CD4-positive, alpha-beta T cell (primary cell): ENCODE measurements at regions not wholly inside any gene's neighbourhood (a gene's known extent, or its start where the extent isn't known, plus 50 kb on each side); places are given as distances from the start of the nearest gene placed in this dataset.

ENCODE experiments used
- ATAC-seq: fragments of 200-7000 bp; cut with Tn5 transposase; one replicate; pipeline ENCODE4 v1.10.0; 2022; ENCODE audit warnings: mild to moderate bottlenecking; ENCODE audit not compliant: poor library complexity
- CTCF ChIA-PET: fragments of 350-600 bp; sonication (Branson Sonifier 250); formaldehyde crosslinking; loops from one replicate; lab custom pipeline; 2021; ENCODE audit warnings: antibody characterized with exemption, inconsistent platforms; lab: Charles Lee
- POLR2A ChIA-PET: fragments of 350-600 bp; sonication (Branson Sonifier 250); formaldehyde crosslinking; loops from one replicate; lab custom pipeline; 2021; ENCODE audit warnings: antibody characterized with exemption, inconsistent platforms; lab: Charles Lee
- DNase-seq, 14 experiments: peaks; one replicate each; pipeline ENCODE4 v3.0.0-alpha.2; 2013 to 2020; ENCODE audit warnings: mixed read lengths in 2 of 14
- H3K27ac ChIP-seq, 2 donors: one replicate each; pipeline versions ENCODE4 v1.5.1 to v1.7.0; 2013; ENCODE audit warnings: low read length in 2 of 2, low read depth in 1 of 2, mild to moderate bottlenecking in 1 of 2
- H3K27me3 ChIP-seq, 2 experiments: 1 replicate in 1 of 2; 2 replicates in 1 of 2; pipeline versions ENCODE4 v1.6.1 to v1.7.0; 2013; ENCODE audit warnings: low read length in 2 of 2, control low read depth in 1 of 2, mild to moderate bottlenecking in 1 of 2, moderate library complexity in 1 of 2; ENCODE audit not compliant: insufficient read depth in 2 of 2, control insufficient read depth in 1 of 2
- H3K36me3 ChIP-seq: one replicate; pipeline ENCODE4 v1.6.1; 2013; ENCODE audit warnings: low read length, control low read depth; ENCODE audit not compliant: insufficient read depth
- H3K4me1 ChIP-seq: one replicate; pipeline ENCODE4 v1.6.1; 2013; ENCODE audit warnings: low read length, control low read depth; ENCODE audit not compliant: insufficient read depth
- H3K4me3 ChIP-seq: one replicate; pipeline ENCODE4 v1.5.1; 2013; ENCODE audit warnings: mild to moderate bottlenecking, low read length, moderate library complexity
- H3K9me3 ChIP-seq, 2 experiments: 1 replicate in 1 of 2; 2 replicates in 1 of 2; pipeline versions ENCODE4 v1.6.1 to v1.7.0; 2013; ENCODE audit warnings: low read length in 2 of 2, mild to moderate bottlenecking in 2 of 2, control low read depth in 1 of 2, moderate library complexity in 1 of 2; ENCODE audit not compliant: control insufficient read depth in 1 of 2, insufficient read depth in 1 of 2
- H3K27ac Mint-ChIP-seq: one replicate; pipeline ENCODE4 v1.8.0; 2020; ENCODE audit warnings: mixed read lengths
- H3K27me3 Mint-ChIP-seq: one replicate; pipeline ENCODE4 v1.8.0; 2021; ENCODE audit warnings: mixed read lengths
- H3K36me3 Mint-ChIP-seq: one replicate; pipeline ENCODE4 v1.8.0; 2021; ENCODE audit warnings: low read depth, mixed read lengths
- H3K4me1 Mint-ChIP-seq: one replicate; pipeline ENCODE4 v1.8.0; 2021; ENCODE audit warnings: low read depth, mixed read lengths
- H3K4me3 Mint-ChIP-seq: one replicate; pipeline ENCODE4 v1.8.0; 2020; ENCODE audit warnings: mild to moderate bottlenecking, mixed read lengths
- H3K9me3 Mint-ChIP-seq: one replicate; pipeline ENCODE4 v1.8.0; 2020; ENCODE audit warnings: mixed read lengths
- intact Hi-C, 2 experiments: fragments of 100-400 bp; cut with DNase I in 1 of 2; cut with micrococcal nuclease in 1 of 2; formaldehyde crosslinking; loops; one replicate each; pipeline versions ENCODE4 v1.15.1 to v1.9.0; 2023 to 2025; cut with DNase I, micrococcal nuclease
- TF ChIP-seq, protein P1 (sequence below): fragments of 200-600 bp; IDR thresholded peaks from one replicate; pipeline ENCODE4 v1.8.0; 2022; ENCODE audit warnings: antibody characterized with exemption, mild to moderate bottlenecking

DNA sequence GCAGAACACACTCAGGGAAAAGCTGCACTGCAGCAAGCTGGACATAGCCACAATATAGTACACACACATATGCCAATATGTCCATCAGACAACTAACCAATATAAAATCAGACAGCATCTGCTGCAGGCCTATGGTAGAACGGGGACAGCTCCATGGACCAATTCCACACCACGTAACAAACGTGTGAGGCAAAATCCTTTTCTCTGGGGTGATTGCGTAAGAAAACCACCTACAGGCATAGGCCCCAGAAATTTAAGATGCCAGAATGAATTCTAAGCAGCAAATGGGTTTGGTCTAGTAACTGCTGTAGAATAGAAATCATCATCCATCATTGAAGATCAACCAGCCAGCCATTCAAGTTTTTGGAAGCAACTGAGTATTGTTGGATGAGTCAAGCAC lies 368.9 kb upstream of the TMPO start:
- Histone ChIP-seq H3K9me3 (no peaks in the 10 kb centered on the region), H3K4me3 (no peak overlapping the region), H3K4me1 (no peaks in the 10 kb centered on the region), H3K36me3 (no peaks in the 10 kb centered on the region), H3K27ac (no peak overlapping the region), H3K27me3 (peaks cover 0 to 7% of the 10 kb centered on the region in 2 experiments)
- DNase-seq: no peak
- Mint-ChIP-seq H3K4me1 (no peaks in the 10 kb centered on the region), H3K9me3 (peaks cover 2% of the 10 kb centered on the region), H3K4me3 (no peak overlapping the region), H3K36me3 (no peaks in the 10 kb centered on the region), H3K27ac (no peak overlapping the region), H3K27me3 (no peaks in the 10 kb centered on the region)
- CTCF ChIA-PET: no interaction called here
- intact Hi-C loops: no loop called here
- POLR2A ChIA-PET: no interaction called here
- TF ChIP-seq, protein P1, sequence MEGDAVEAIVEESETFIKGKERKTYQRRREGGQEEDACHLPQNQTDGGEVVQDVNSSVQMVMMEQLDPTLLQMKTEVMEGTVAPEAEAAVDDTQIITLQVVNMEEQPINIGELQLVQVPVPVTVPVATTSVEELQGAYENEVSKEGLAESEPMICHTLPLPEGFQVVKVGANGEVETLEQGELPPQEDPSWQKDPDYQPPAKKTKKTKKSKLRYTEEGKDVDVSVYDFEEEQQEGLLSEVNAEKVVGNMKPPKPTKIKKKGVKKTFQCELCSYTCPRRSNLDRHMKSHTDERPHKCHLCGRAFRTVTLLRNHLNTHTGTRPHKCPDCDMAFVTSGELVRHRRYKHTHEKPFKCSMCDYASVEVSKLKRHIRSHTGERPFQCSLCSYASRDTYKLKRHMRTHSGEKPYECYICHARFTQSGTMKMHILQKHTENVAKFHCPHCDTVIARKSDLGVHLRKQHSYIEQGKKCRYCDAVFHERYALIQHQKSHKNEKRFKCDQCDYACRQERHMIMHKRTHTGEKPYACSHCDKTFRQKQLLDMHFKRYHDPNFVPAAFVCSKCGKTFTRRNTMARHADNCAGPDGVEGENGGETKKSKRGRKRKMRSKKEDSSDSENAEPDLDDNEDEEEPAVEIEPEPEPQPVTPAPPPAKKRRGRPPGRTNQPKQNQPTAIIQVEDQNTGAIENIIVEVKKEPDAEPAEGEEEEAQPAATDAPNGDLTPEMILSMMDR: no peak
- ATAC-seq: no peak

DNA sequence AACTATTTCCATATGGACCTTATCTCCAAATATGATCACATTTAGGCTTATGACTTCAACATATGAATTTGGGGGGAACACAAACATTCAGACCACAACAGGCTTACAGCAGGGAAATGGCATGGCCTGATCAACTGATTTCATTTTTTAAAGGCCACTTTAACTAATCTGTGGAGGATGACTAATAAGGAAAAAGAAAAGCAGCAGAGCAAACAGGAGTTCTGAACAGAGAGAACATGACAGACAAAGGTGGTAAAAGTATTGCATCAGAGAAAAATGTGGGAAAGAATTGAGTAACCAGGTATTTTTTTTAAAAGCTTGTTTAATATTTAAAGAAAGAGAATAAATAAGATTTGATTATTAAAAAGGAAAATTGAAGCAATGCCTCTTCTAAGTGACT lies 366.1 kb upstream of the TMPO start:
- POLR2A ChIA-PET: no interaction called here
- Histone ChIP-seq H3K27me3 (peaks cover 3 to 4% of the 10 kb centered on the region in 2 experiments), H3K27ac (no peak overlapping the region), H3K9me3 (no peaks in the 10 kb centered on the region), H3K4me3 (no peak overlapping the region), H3K4me1 (no peaks in the 10 kb centered on the region), H3K36me3 (no peaks in the 10 kb centered on the region)
- ATAC-seq (no peak), DNase-seq (no peak)
- no peaks in the 10 kb centered on the region for H3K36me3 Mint-ChIP-seq
- CTCF ChIA-PET: no interaction called here
- no peaks in the 10 kb centered on the region for H3K27me3 Mint-ChIP-seq
- TF ChIP-seq, protein P1: no peak
- no peak overlapping the region for H3K4me3 Mint-ChIP-seq
- intact Hi-C loops: no loop called here
- no peak overlapping the region for H3K27ac Mint-ChIP-seq
- H3K4me1 Mint-ChIP-seq: no peaks in the 10 kb centered on the region
- peaks cover 2% of the 10 kb centered on the region for H3K9me3 Mint-ChIP-seq

DNA sequence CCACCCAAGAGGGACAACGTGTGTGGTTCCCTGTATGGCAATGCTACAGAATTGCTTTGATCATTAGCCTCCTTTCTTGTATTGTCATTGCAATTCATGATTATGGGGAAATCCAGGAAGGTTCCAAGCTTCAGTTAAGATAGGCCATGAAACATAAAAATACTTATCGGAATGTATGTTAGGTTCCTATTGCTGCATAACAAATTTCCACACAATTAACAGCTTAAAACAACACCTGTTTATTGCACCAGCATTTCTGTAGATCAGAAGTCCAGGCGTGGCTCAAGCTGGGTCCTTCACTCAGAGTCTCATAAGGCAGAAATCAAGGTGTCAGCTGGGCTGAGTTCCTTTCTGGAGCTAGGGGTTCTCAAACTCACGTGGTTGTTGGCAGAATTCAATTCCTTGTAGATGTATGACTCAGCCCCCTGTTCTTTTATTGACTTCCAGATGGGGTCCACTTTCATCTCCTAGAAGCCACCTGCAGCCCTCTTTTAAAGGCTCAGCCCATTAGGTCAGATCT lies 365.6 kb upstream of the TMPO start:
- Mint-ChIP-seq H3K27ac (no peak overlapping the region), H3K4me1 (no peaks in the 10 kb centered on the region), H3K36me3 (no peaks in the 10 kb centered on the region), H3K27me3 (no peaks in the 10 kb centered on the region), H3K4me3 (no peak overlapping the region), H3K9me3 (peaks cover 1% of the 10 kb centered on the region)
- intact Hi-C loops: no loop called here
- TF ChIP-seq, protein P1: no peak
- Histone ChIP-seq H3K4me1 (no peaks in the 10 kb centered on the region), H3K36me3 (no peaks in the 10 kb centered on the region), H3K27me3 (peaks cover 0 to 4% of the 10 kb centered on the region in 2 experiments), H3K9me3 (no peaks in the 10 kb centered on the region), H3K27ac (no peak overlapping the region), H3K4me3 (no peak overlapping the region)
- DNase-seq: no peak
- ChIA-PET POLR2A (no interaction called here), CTCF (no interaction called here)
- ATAC-seq: no peak
